Activated CD8-positive, alpha-beta memory T cell treated with anti-CD3 and anti-CD28 coated beads, Interleukin-2, amount 10 ng/mL, durations not matched to agents 7 days and 5 days (primary cell): ENCODE measurements at regions not wholly inside any gene's neighbourhood (a gene's known extent, or its start where the extent isn't known, plus 50 kb on each side); places are given as distances from the start of the nearest gene placed in this dataset.
"Not testable (repeated sequence)": the region's sequence is repeated elsewhere in the genome, so short reads cannot be mapped to it uniquely, and the experiment has no call there.

ENCODE experiments used
- ATAC-seq: fragments of 150-1000 bp; cut with Tn5 transposase; one replicate; pipeline ENCODE4 v1.10.0; 2021; ENCODE audit warnings: moderate library complexity
- CTCF ChIA-PET: fragments of 350-600 bp; sonication (Branson Sonifier 250); formaldehyde crosslinking; loops from one replicate; lab custom pipeline; 2021; ENCODE audit warnings: antibody characterized with exemption; lab: Charles Lee
- DNase-seq: peaks from one replicate; pipeline ENCODE4 v3.0.0-alpha.2; 2020
- H3K27ac Mint-ChIP-seq: one replicate; pipeline ENCODE4 v1.8.0; 2021; ENCODE audit warnings: mild to moderate bottlenecking, mixed read lengths
- H3K27me3 Mint-ChIP-seq: one replicate; pipeline ENCODE4 v1.8.0; 2021; ENCODE audit warnings: mixed read lengths
- H3K36me3 Mint-ChIP-seq: one replicate; pipeline ENCODE4 v1.8.0; 2021; ENCODE audit warnings: mild to moderate bottlenecking, mixed read lengths
- H3K4me1 Mint-ChIP-seq: one replicate; pipeline ENCODE4 v1.8.0; 2021; ENCODE audit warnings: mixed read lengths
- H3K4me3 Mint-ChIP-seq: one replicate; pipeline ENCODE4 v1.8.0; 2021; ENCODE audit warnings: mild to moderate bottlenecking, moderate library complexity, mixed read lengths
- H3K9me3 Mint-ChIP-seq: one replicate; pipeline ENCODE4 v1.8.0; 2022; ENCODE audit warnings: low read depth, mixed read lengths

- H3K27ac Mint-ChIP-seq = no peak overlapping the region
- peaks cover 11% of the 10 kb centered on the region for H3K9me3 Mint-ChIP-seq
- H3K36me3 Mint-ChIP-seq = no peaks in the 10 kb centered on the region
- DNase-seq = no peak
- H3K27me3 Mint-ChIP-seq = no peaks in the 10 kb centered on the region
- no peak for ATAC-seq
- no peak overlapping the region for H3K4me3 Mint-ChIP-seq
- CTCF ChIA-PET = no interaction called here
- H3K4me1 Mint-ChIP-seq = no peaks in the 10 kb centered on the region
These were observed 1328.7 kb upstream of the NXPH2 start for GRCh38 chr2:140108706-140109475.

DNA sequence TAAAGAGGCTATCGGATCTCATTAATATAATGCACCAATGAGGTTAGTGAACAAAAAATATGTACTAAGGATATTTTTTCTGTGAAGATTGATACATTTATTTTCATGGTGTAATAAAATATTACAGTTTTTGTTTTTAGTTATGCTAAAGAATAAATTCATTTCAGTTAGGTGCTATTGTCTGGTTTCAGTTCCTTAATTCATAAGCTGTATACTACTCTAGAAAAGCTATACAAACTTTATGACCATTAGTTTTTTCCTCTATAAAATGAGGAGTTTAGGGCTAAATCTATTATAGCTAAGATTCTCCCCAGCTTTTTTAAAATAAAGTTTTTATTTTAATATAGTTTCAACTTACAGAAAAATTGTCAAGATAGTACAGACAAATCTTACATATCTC lies 1311.7 kb upstream of the NXPH2 start:
- Mint-ChIP-seq H3K4me3 (no peak overlapping the region), H3K9me3 (peaks cover 3% of the 10 kb centered on the region), H3K36me3 (no peaks in the 10 kb centered on the region), H3K27ac (no peak overlapping the region), H3K27me3 (no peaks in the 10 kb centered on the region), H3K4me1 (no peaks in the 10 kb centered on the region)
- DNase-seq (no peak), ATAC-seq (no peak)
- CTCF ChIA-PET = no interaction called here

DNA sequence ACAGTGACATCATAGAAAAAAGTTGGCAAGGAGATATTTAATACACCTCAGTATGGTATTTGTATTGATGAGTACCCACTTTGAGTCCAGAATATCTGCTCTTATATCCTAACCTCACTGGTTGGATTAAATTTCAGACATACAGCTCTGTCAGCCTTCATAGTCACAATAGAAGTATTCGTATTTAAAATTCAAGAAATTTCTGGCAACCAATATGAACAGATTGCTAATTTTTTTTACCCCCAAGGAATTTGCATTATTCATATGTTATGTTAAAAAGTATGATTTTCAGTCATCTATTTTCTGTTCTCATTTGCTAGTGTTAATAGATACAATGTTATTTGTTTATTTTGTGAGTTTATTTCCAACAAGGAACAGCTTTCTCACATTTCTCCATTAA lies 1306.8 kb upstream of the NXPH2 start:
- Mint-ChIP-seq H3K9me3 (peaks cover 3% of the 10 kb centered on the region), H3K4me3 (no peak overlapping the region), H3K36me3 (no peaks in the 10 kb centered on the region), H3K27me3 (no peaks in the 10 kb centered on the region), H3K27ac (no peak overlapping the region), H3K4me1 (no peaks in the 10 kb centered on the region)
- no peak for DNase-seq
- CTCF ChIA-PET = no interaction called here
- no peak for ATAC-seq

- ATAC-seq = no peak
- no peaks in the 10 kb centered on the region for H3K27me3 Mint-ChIP-seq
- CTCF ChIA-PET = no interaction called here
These were observed 1305.5 kb upstream of the NXPH2 start for GRCh38 chr2:140085674-140086073.

GRCh38 chr2:140079038-140079437 lies 1298.8 kb upstream of the NXPH2 start:
- Mint-ChIP-seq H3K36me3 (no peaks in the 10 kb centered on the region), H3K4me3 (no peak overlapping the region), H3K27ac (no peak overlapping the region), H3K4me1 (no peaks in the 10 kb centered on the region), H3K27me3 (no peaks in the 10 kb centered on the region), H3K9me3 (peaks cover 7% of the 10 kb centered on the region)
- no peak for DNase-seq
- no peak for ATAC-seq
- CTCF ChIA-PET = no interaction called here

More at GRCh38 chr2:140085674-140086073, 1305.5 kb upstream of the NXPH2 start:
- Mint-ChIP-seq H3K4me1 (no peaks in the 10 kb centered on the region), H3K9me3 (peaks cover 3% of the 10 kb centered on the region), H3K27ac (no peak overlapping the region), H3K36me3 (no peaks in the 10 kb centered on the region), H3K4me3 (no peak overlapping the region)
- DNase-seq = no peak

- Mint-ChIP-seq H3K36me3 (no peaks in the 10 kb centered on the region), H3K27me3 (no peaks in the 10 kb centered on the region), H3K27ac (no peak overlapping the region), H3K4me1 (no peaks in the 10 kb centered on the region), H3K9me3 (peaks cover 10% of the 10 kb centered on the region), H3K4me3 (no peak overlapping the region)
- CTCF ChIA-PET = no interaction called here
- ATAC-seq = no peak
- DNase-seq = no peak
These were observed 1296.0 kb upstream of the NXPH2 start for GRCh38 chr2:140076164-140076563.

GRCh38 chr2:140073763-140074162 lies 1293.6 kb upstream of the NXPH2 start:
- H3K4me1 Mint-ChIP-seq, CTCF ChIA-PET, H3K36me3 Mint-ChIP-seq, H3K27me3 Mint-ChIP-seq, DNase-seq, ATAC-seq, H3K27ac Mint-ChIP-seq, H3K4me3 Mint-ChIP-seq: not testable (repeated sequence)
- H3K9me3 Mint-ChIP-seq = peaks cover 16% of the 10 kb centered on the region

DNA sequence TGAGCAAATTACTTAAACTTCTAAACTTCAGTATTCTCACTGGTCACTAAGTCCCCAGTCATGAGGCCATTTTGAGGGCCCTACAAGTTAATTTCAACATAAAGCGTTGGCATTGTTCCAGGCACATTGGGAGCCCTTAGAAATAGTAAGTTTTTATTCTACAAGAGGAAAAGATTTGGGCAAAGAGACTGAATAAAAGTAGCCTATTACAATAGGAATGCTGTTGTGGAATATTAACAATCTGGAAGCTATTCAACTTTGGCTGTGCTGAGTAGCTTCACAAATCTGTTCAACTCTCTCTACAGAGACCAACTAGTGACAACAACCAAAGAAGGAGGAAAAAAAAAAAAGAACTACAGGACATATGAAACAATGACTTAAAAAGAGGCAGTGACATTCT lies 1287.5 kb upstream of the NXPH2 start:
- H3K27ac Mint-ChIP-seq = no peak overlapping the region
- CTCF ChIA-PET = no interaction called here

GRCh38 chr2:140064243-140064642 lies 1284.1 kb upstream of the NXPH2 start:
- peaks cover 3% of the 10 kb centered on the region for H3K9me3 Mint-ChIP-seq
- ATAC-seq (no peak), DNase-seq (no peak)
- H3K36me3 Mint-ChIP-seq = no peaks in the 10 kb centered on the region
- H3K27me3 Mint-ChIP-seq = no peaks in the 10 kb centered on the region
- H3K4me3 Mint-ChIP-seq = no peak overlapping the region
- no peak overlapping the region for H3K27ac Mint-ChIP-seq
- H3K4me1 Mint-ChIP-seq = no peaks in the 10 kb centered on the region
- CTCF ChIA-PET = no interaction called here

More for the DNA sequence above, 1287.5 kb upstream of the NXPH2 start:
- H3K4me1 Mint-ChIP-seq = no peaks in the 10 kb centered on the region
- H3K36me3 Mint-ChIP-seq = no peaks in the 10 kb centered on the region
- H3K9me3 Mint-ChIP-seq = peaks cover 9% of the 10 kb centered on the region
- DNase-seq = no peak
- ATAC-seq = no peak
- H3K27me3 Mint-ChIP-seq = no peaks in the 10 kb centered on the region
- H3K4me3 Mint-ChIP-seq = no peak overlapping the region

GRCh38 chr2:140063356-140063755 lies 1283.2 kb upstream of the NXPH2 start:
- Mint-ChIP-seq H3K9me3 (peaks cover 3% of the 10 kb centered on the region), H3K4me3 (no peak overlapping the region), H3K27me3 (no peaks in the 10 kb centered on the region), H3K36me3 (no peaks in the 10 kb centered on the region), H3K27ac (no peak overlapping the region), H3K4me1 (no peaks in the 10 kb centered on the region)
- ATAC-seq = no peak
- no peak for DNase-seq
- CTCF ChIA-PET = no interaction called here

DNA sequence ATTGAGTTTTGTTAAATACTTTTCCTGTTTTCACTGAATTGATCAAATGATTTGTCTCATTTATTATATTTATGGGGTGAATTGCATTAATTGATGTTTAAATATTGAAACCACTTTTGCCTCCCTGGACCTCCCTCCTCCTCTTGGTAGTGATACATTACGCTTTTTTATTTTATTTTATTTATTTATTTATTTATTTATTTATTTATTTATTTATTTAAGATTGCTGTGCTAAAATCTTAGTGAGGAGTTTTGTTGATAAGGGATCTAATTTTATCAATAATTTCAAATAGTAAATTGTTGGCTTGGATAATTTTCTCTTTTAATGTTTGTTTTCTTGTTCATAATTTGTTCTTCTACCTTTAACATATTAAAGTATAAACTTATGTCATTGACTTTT lies 1281.0 kb upstream of the NXPH2 start:
- no peaks in the 10 kb centered on the region for H3K9me3 Mint-ChIP-seq
- ATAC-seq (no peak), DNase-seq (no peak)
- no peaks in the 10 kb centered on the region for H3K27me3 Mint-ChIP-seq
- H3K36me3 Mint-ChIP-seq = no peaks in the 10 kb centered on the region
- no peak overlapping the region for H3K27ac Mint-ChIP-seq
- no peak overlapping the region for H3K4me3 Mint-ChIP-seq
- CTCF ChIA-PET = no interaction called here
- H3K4me1 Mint-ChIP-seq = no peaks in the 10 kb centered on the region

GRCh38 chr2:140057928-140058327 lies 1277.7 kb upstream of the NXPH2 start:
- ATAC-seq (no peak), DNase-seq (no peak)
- CTCF ChIA-PET = no interaction called here
- Mint-ChIP-seq H3K9me3 (no peaks in the 10 kb centered on the region), H3K4me1 (no peaks in the 10 kb centered on the region), H3K4me3 (no peak overlapping the region), H3K27ac (no peak overlapping the region), H3K27me3 (no peaks in the 10 kb centered on the region), H3K36me3 (no peaks in the 10 kb centered on the region)

GRCh38 chr2:140041811-140042210 lies 1261.6 kb upstream of the NXPH2 start:
- DNase-seq (no peak), ATAC-seq (no peak)
- Mint-ChIP-seq H3K36me3 (no peaks in the 10 kb centered on the region), H3K9me3 (peaks cover 12% of the 10 kb centered on the region), H3K27me3 (no peaks in the 10 kb centered on the region), H3K4me1 (no peaks in the 10 kb centered on the region), H3K4me3 (no peak overlapping the region), H3K27ac (no peak overlapping the region)
- CTCF ChIA-PET = no interaction called here

- H3K9me3 Mint-ChIP-seq = peaks cover 13% of the 10 kb centered on the region
- H3K27me3 Mint-ChIP-seq = no peaks in the 10 kb centered on the region
- no peak for DNase-seq
- no peaks in the 10 kb centered on the region for H3K4me1 Mint-ChIP-seq
- no peaks in the 10 kb centered on the region for H3K36me3 Mint-ChIP-seq
- ATAC-seq = no peak
- H3K27ac Mint-ChIP-seq = no peak overlapping the region
- H3K4me3 Mint-ChIP-seq = no peak overlapping the region
- CTCF ChIA-PET = no interaction called here
These were observed 1261.0 kb upstream of the NXPH2 start for GRCh38 chr2:140041239-140041638.
